ENCODE measurements at regions not wholly inside any gene's neighbourhood (a gene's known extent, or its start where the extent isn't known, plus 50 kb on each side); places are given as distances from the start of the nearest gene placed in this dataset.

DNA sequence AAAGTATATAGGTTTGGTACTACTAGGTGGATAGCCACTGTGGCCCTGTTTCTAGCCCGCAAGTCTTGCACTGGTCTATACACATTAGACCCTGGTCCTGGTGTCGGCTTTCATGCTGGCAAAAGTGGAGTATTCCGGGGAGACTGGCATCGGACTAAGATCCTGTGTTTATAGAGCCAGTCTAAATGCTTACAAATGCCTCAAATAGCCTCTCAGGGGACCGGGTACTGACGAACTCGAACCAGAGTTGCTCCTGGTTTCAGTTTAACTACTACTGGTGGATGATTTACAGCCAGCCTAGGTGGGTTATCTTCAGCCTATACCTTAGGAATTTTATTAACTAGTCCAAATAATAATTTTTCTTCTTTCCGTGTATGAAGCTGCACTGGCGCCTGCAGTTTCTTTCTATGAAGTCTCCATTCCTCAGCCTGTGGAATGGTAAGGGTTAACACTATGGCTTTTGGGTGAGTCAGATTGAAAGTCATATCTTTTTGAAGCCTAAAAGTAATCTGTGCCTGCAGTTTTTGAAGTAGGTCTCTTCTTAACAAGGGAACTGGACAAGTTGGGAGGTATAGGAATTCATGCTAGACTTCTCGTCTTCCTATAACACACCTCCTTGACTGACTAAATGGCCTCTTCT lies 51.3 kb downstream of the OR10H4 start:
- no peak for DNase-seq

GRCh38 chr19:16001481-16002312 lies 52.9 kb downstream of the OR10H4 start:
- no peak for DNase-seq

DNA sequence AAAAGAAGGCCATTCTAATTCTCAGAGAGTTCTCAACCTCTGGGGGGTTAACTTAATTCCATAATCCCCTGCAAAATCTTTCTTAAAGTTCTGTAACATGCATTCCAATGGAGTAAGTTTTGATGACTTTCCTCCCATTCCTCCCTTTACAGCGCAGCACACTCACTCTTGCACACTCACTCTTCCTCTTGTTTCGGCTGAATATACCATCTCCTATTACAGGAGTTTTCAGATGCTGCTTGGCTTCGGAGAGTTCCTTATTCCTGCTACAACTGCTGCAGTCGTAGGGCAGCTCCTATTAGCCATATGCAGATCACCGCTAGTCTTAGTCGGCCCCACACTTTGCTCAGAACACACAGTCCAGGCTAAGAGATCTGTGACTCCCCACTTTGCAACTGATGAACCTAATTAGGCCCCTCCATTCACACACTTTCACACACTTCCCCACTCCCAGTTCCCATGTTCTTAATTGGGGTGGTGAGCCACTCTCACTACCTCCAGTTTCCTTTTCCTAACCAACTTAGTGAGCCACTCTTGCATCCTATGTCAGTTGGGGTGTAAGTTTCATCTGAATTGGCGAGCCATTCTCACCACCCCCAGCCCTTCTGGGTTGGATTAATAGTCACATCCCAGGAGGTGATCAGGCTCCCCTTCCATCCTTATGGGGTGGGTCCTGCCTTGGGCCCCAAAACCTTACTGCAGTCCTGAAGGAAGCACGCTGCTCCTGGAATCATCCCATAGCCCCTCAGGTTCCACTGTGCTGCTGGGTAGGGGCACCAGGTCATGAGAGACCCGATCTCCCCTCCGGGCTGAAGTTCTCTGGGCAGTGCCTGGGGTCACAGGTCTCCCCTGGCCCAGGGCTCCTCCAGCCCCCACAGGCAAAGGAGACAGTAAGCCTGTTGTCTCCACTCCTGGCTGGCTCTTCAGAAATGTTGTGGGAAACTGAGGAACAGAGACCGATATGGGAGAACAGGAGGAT lies 53.9 kb downstream of the OR10H4 start:
- DNase-seq = no peak

DNA sequence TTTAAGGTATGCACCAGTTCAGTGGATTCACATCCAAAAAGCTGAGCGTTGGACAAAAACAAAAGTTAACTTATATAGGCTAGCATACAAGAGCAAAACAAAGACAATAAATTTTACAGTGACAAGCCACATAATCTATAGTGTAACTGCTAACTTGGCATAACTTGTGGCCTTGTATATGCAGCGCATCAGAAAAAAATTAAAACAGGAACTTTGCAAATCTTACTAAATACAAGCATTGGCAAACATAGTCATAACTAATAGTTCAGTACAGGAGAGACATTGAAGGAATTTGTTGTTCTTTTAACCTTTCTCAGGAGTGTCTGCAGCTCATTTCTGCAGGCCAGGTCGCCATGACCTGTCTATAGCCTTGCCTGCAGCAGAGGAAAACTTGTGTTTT lies 54.6 kb downstream of the OR10H4 start:
- DNase-seq = no peak

- no peak for DNase-seq
These were observed 57.1 kb downstream of the OR10H4 start for GRCh38 chr19:16005925-16006324.

DNA sequence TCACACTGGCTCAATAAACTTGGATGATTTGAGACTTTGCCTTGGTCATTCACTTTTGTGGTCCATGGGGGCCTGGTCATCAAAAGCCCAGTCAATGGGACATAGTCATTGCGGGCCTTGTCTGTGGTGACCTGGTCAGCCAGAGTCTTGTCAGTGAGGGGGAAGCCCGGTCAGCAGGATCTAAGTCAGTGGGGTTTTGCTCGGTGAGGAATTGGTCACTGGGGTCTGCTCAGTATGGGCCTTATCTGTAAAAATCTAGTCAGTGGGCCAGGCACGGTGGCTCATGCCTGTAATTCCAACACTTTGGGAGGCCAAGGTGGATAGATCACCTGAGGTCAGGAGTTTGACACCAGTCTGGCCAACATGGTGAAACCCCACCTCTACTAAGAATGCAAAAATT lies 63.7 kb upstream of the TPM4 start:
- DNase-seq = no peak

- no peak for DNase-seq
These were observed 63.0 kb upstream of the TPM4 start for GRCh38 chr19:16013181-16013850.

- DNase-seq = no peak
These were observed 62.1 kb upstream of the TPM4 start for GRCh38 chr19:16013851-16014840.

GRCh38 chr19:16014923-16015804 lies 61.1 kb upstream of the TPM4 start:
- DNase-seq = no peak

DNA sequence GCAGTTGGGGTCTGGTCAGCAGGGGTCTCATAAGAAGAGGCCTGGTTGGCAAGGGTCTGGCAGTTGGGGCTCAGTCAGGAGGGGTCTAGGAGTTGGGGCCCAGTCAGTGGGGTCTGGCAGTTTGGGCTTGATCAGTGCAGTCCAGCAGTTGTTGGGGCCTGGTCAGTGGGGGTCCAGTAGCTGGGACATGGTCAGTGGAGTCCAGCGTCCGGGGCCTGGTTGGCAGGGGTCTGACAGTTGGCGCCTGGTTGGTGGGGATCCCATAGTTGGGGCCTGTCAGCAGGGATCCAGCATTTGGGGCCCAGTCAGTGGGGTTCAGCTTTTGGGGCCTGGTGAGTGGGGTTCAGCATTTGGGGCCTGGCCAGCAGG lies 60.5 kb upstream of the TPM4 start:
- DNase-seq = no peak

DNA sequence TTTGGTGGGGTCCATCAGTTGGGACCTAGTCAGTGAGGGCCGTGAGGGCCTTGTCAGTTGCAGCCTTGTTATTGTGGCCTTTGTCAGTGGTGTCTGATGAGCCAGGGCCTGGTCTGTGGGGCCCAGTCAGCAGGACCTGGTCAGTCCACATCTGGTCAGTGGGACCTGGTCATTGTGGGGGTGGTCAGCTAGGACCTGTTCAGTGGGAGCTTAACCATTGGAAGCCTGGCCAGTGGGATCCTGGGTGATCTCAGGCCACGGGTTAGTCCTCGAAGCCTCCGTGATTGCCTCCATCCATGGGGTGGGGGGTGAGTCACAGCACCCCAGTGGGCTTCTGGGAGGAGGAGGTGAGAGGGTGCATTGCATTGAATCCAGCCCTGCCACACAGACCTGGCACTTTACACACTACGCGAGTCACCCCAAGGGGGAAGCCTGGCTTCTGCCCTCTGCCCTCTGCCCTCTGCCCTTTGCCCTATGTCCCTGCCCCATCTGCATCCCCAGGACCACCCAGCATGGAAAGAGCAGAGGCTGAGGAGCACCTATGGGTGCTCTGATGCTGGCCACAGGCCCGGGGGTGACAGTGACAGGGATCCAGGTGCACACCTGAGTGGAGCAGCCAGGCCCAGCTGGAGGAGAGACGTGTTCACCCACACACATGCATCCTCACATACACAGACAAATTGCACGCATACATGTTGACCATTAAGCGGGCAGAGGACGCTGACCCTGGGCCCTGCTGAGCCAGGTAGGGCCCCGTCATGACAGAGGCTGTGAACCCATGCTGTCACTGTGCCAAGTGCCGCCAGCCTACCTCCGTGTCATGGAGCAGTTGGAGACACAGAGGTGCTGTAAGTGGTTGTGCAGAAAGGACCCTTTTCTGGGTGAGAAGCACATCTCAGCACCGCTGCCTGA lies 59.8 kb upstream of the TPM4 start:
- DNase-seq = no peak

DNA sequence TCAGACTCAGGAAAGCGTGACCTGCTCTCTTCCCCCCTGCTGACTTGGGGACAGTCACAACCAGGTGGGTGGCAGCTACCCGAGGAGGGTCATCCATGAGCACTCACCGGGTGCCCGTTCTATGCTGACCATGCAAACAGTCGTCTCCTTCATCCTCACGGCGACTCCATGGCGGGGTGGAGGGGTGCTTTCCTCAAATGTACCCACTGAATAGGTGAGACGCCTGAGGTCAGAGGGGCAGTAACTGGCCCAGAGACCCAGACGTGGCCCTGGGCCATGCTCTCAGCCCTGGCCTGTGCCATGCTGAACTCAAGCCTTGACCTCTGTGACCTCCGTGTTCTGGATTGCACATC lies 59.2 kb upstream of the TPM4 start:
- DNase-seq = no peak

- DNase-seq = no peak
These were observed 58.1 kb upstream of the TPM4 start for GRCh38 chr19:16018106-16018755.

GRCh38 chr19:16018801-16019551 lies 57.3 kb upstream of the TPM4 start:
- DNase-seq = no peak

DNA sequence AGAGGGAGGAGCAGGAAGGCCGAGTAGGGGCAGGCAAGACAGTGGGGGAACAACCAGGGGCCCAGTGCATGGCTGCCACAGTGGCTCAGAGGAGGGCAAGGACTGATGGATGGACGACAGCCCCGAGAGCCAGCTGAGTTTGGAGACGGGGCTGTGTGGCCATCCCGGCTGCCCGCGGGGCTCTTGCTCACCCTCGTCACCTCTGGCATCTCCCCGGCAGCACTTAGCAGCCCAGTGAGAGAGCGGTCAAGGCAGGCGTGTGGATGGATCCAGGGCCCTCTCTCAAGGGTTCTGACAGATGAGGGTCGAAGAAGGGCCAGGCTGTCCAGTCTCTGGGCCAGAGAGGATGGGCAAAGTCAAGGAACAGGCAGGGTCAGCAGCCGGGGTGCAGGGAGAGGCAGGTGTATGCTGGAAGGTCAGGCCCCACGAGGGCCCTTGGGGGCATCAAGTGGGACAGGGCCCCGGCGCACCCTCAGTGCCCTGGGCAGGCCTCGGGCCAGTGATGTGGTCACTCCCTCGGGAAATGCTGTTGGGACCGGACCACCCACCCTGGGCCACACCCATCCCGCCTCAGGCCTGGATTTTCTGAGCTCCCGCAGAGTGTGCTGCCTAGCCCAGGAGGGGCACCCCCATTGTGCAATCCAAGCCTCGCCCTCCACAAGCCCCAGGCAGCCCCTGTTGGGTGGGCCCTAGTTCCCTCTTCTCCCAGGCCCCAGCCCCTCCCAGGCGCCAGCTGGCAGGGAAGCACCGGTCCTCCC lies 56.4 kb upstream of the TPM4 start:
- DNase-seq = no peak

DNA sequence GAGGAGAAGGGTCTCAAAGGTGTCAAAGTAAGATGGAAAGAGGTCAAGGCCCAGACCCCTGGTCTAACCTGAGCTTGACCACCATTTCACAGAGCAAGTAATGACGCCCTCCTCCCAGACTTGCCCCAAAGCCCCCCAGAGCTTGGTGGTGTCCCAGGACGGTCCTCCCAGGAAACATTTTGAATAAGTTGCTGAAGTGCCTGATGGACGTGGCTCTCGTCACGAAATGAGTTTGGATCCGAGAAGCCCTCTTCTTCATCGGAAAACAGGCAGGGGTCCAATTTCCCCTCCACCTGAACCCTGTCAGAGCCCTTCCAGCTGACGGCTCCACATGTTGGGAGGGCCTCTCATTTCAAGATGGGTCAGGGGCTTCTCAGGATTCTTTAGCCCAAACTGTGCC lies 54.5 kb upstream of the TPM4 start:
- no peak for DNase-seq

DNA sequence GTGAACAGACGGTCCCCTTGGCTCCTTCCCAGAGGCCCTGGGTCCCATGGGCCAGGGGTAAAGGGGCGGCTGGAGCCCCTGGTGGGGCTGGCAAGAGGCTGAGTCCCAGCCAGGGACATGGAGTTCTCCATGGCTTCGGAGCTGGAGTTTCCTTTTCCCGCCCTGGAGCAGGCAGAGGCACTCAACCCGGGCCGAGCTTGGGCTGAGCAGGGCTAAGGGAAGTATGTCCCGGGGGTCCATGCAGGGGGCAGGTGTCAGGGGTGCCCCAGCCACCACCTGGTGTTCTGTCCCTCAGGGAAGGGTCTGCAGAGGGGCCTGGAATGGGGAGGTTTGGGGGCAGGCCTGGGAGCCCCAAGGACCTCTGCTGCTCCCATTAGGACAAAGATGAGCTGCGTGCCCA lies 54.0 kb upstream of the TPM4 start:
- no peak for DNase-seq
